Kidney epithelial cell (primary cell): ENCODE measurements at regions not wholly inside any gene's neighbourhood (a gene's known extent, or its start where the extent isn't known, plus 50 kb on each side); places are given as distances from the start of the nearest gene placed in this dataset.

Experiments used
- DNase-seq: peaks from one replicate; pipeline ENCODE4 v3.0.0-alpha.2; 2010; ENCODE audit warnings: low read depth
- H3K27me3 ChIP-seq: 2 replicates; pipeline ENCODE4 v1.6.0; 2011; ENCODE audit warnings: low read length; ENCODE audit not compliant: control insufficient read depth, insufficient read depth
- H3K36me3 ChIP-seq: 2 replicates; pipeline ENCODE4 v1.5.1; 2011; ENCODE audit warnings: low read length; ENCODE audit not compliant: control insufficient read depth, insufficient read depth
- H3K4me3 ChIP-seq: 2 replicates; pipeline ENCODE4 v1.5.1; 2011; ENCODE audit warnings: low read depth, mild to moderate bottlenecking, control low read depth, low read length
- TF ChIP-seq, protein P1 (sequence below): IDR thresholded peaks from 2 replicates; pipeline ENCODE4 v1.5.1; 2011; ENCODE audit warnings: mild to moderate bottlenecking, moderate library complexity, low read length, control low read depth, inconsistent platforms; ENCODE audit not compliant: insufficient read depth, poor library complexity, severe bottlenecking

DNA sequence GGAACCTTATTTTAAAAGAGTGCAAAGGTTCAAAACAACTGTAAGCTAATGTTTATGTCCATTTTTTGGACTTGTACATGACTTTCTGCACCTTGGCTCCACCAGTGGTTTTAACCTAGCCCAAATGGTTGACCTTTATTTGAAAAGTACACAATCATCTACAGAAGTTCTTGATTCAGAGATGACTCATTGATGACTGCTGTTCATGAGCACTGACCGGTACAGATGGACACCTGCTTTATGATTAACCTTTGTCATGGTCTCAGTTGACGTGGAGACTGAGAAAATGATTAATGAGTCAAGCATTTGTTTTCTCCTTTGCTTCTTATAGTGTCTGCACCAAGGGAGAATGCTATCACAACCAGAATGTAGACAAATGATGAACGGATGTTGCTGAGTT, 55.7 kb upstream of the PTER start:
- DNase-seq, result peak; percentile 94
- TF ChIP-seq, protein P1, sequence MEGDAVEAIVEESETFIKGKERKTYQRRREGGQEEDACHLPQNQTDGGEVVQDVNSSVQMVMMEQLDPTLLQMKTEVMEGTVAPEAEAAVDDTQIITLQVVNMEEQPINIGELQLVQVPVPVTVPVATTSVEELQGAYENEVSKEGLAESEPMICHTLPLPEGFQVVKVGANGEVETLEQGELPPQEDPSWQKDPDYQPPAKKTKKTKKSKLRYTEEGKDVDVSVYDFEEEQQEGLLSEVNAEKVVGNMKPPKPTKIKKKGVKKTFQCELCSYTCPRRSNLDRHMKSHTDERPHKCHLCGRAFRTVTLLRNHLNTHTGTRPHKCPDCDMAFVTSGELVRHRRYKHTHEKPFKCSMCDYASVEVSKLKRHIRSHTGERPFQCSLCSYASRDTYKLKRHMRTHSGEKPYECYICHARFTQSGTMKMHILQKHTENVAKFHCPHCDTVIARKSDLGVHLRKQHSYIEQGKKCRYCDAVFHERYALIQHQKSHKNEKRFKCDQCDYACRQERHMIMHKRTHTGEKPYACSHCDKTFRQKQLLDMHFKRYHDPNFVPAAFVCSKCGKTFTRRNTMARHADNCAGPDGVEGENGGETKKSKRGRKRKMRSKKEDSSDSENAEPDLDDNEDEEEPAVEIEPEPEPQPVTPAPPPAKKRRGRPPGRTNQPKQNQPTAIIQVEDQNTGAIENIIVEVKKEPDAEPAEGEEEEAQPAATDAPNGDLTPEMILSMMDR, result no peak
- H3K4me3 ChIP-seq, result no peak overlapping the region
- H3K27me3 ChIP-seq, result no peaks in the 10 kb centered on the region
- no peaks in the 10 kb centered on the region for H3K36me3 ChIP-seq

DNA sequence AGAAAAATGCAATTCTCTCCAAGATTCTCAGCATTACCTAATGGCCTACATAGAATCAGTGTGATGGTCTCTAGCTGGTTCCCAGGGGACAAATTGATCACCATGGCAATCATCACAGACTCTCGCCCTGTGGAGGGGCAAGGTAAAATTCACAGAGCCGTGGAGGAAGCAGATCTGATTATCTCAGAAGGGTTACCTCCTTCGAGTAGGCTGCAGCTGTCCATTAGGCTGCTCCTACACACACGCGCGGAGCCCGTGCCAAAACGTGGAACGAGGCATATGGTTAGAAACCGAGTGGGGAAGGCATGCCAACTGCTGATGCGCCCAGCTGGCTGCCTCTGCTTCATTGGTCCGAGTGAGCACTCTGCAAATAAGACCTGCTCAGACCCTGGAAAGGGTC, 52.8 kb upstream of the PTER start:
- no peaks in the 10 kb centered on the region for H3K36me3 ChIP-seq
- H3K27me3 ChIP-seq, result no peaks in the 10 kb centered on the region
- TF ChIP-seq, protein P1, result no peak
- no peak for DNase-seq
- no peak overlapping the region for H3K4me3 ChIP-seq

DNA sequence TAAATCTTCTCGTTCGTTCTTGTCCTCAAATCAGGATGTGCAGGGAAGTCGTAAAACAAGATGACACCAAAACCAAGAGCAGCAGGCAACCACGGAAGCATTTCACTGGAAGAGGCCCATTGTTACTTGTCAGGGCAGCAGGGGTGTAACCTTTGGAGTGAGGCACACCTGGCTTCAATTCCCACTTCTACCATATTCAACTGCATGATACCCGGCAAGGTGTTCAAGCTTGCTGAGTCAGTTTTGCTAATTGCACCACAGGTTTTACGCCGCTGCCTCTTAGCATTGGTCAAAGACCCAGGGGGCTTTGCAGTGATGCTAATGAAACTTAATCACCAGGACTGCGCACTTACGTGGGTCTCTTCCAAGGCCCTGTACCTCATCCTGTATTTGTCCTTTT, 50.0 kb upstream of the PTER start:
- H3K36me3 ChIP-seq, result no peaks in the 10 kb centered on the region
- TF ChIP-seq, protein P1, result no peak
- DNase-seq, result no peak
- no peaks in the 10 kb centered on the region for H3K27me3 ChIP-seq
- no peak overlapping the region for H3K4me3 ChIP-seq
